ENCODE measurements at regions not wholly inside any gene's neighbourhood (a gene's known extent, or its start where the extent isn't known, plus 50 kb on each side); places are given as distances from the start of the nearest gene placed in this dataset.

DNA sequence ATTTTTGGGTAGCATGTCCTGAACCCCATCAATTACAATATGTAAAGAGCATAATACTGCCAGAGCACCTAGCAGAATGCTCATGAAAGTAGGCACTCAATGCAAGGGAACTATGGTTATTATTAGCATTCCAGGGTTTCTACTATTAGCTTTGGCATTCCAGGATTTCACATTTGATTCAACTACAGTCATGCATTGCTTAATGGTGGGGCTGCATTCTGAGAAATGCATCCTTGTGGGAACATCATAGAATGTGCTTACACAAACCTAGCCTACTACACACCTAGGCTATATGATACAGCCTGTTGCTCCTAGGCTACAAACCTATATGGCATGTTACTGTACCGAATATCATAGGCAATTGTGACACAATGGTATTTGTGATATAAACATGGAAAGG, 247.8 kb downstream of the CD83 start:
- DNase-seq (ENCODE audit: low spot score) = no peak

DNA sequence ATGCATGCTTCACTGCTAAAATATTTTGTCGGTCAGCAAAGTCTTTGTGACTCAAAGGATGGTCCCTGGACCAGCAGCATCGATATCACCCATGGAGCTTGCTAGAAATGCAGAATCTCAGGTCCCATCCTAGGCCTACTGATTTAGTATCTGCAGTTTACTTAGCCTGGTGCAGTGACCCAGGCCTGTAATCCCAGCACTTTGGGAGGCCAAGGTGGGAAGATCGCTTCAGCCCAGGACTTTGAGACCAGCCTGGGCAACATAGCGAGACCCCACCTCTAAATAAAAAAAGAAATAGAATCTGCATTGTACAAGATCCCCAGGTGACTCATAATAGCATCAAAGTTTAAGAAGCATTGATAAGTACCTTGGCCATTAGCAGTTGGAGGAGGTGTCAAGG, 248.7 kb downstream of the CD83 start:
- DNase-seq (ENCODE audit: low spot score) = no peak

DNA sequence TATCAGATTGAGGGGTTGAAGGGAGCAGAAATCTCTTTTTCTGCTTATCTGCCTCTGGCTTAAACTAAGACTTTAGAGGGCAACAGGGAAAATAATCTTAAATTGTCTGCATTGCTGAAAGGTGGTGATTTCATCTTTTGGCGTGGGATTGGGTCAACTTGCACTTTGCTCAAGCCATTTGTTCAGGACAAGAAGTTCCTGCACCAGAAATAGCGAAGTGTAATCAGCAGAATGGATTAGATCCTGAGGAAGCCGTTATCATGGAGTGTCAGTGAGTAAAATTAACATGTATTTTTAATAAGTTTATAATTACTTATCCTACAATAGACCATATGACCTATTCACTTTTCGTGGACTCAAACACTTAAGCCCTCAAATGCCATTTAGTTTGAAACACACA, 249.3 kb downstream of the CD83 start:
- no peak for DNase-seq (ENCODE audit: low spot score)

DNA sequence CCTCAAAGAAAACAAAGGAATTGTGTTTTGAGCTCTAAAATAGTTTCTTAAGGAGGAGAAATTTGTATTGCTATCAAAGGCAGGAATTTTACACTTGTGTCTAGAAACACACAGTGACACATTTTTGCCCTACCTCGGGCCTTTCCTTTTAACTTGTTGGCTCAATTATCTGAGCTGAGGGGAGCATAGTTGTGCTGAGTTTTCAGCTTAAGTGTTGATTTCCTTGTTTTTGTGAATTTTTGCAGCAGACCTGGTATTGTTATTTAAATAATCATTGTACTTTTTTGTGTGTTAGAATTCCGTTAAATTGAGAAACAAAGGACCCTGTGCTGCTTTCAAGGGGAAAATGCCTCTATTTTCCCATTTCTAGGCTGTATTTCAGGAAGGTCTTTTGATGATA, 249.7 kb downstream of the CD83 start:
- DNase-seq (ENCODE audit: low spot score) = no peak

DNA sequence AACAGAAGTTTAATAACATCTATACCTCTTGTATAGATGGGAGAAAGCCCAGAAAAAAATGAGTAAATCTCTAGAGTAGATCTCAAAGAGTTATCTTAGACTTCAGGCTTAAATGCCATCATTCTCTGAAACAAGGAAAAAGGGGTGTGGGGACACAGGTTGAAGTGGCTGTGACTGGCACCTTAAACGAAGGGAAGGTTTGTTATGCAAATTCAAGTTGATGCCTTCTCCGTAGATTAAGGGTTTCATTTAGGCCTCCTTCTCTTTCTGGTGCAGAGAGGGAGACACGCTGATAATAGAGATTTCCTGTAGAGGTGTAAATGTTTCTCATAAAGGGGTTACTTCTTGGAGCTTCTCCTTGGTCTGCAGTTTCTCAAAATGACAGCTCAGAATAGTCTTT, 252.1 kb downstream of the CD83 start:
- DNase-seq (ENCODE audit: low spot score) = no peak

DNA sequence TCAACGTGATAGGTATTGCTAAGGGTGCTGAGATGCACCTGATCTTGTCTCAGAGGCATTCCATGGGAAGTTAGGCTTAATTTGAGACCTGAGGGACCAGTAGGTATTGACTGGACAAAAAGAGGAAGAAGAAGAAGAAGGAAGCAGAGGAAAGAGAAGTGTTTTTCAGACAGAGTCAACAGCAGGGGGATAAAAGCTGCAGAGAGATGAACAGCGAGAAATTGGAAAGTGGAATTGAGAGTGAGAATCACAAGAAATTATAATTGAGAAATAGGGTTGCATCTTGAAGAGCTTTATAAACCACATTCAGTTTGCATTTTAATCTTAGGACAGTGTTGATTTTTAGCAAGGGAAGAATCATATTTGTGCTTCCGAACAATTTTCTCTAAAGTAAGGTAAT, 254.0 kb downstream of the CD83 start:
- no peak for DNase-seq (ENCODE audit: low spot score)

DNA sequence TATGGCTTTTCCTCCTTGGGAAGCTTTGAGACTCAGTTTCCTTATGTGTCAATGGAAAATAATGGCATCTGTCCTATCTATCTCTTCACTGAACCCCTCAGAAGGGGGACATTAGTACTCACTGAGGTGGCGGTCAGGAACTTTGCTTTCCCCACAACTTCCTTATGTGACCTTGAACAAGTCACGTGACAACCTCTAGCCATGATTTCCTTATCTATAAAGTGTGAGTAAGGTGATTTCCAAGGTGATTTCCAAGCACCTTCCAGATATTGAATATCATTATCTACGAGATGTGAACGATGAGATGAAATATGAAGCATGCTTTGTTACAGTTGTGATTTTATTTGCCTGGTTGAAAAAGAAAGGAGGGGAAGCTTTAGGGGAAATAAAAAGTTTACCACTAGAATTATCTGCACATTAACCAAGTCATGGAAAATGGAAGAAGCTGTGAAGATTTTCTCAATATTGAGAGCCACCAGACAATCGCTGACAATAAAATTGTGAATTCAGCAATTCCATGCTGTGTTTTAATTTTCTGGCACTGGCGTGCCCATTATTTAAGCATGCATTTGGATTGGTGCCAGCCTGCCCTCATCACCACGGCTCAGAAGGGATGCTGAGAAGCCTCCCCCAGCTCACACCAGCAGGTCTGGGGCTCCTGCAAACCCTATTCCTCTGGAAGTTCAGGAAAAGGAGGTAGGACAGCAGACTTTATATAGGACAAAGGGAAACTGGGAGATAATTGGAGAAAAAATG, 255.3 kb downstream of the CD83 start:
- no peak for DNase-seq (ENCODE audit: low spot score)

DNA sequence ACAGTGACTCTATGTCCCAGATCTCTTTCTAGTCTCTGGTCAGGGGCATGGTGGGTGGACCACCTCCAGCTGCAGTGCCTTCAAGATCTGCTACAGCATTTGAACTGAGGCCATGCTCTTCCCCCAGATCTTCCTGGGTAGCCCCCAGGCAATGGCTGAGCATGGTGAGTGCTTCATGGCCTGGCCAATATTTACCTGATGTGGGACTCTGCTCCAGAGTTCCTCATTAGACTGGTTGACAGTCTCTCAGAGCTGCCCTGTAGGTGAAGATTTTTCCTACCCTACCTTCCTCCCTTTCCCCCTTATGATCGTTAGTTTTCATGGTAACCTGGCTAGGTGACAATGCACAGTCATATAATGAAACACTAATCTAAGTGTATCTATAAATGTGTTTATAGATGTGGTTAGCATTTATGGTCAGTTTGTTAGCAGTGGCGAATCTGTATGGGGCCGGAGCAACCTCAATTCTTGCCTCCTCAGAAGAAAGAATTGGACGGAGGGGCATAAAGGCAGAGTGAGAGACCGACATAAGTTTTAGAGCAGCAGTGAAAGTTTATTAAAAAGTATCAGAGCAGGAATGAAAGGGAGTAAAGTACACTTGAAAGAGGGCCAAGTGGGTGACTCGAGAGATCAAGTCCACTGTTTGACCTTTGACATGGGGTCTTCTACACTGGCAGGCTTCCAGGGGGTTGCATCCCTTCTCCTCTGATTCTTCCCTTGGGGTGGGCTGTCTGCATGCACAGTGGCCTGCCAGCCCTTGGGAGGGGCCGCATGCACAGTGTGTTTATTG, 256.3 kb downstream of the CD83 start:
- no peak for DNase-seq (ENCODE audit: low spot score)

DNA sequence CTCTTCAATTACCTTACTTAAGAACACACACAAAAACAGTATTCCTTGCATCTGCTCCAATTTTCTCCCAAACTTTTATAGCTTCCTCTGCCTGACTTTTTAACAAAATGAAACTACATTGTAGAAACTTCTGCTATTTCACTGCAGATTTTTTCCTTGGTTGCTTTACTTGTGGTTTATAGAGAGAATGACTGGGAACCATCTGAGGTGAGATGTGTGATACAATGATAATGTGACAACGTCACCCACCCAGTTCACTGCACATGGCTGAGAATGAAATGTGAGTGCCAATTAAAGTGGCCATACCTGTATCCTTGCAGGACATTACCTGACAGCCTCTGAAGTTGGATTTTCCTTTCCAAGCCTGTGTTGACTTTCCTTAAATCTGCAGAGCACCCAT, 258.4 kb downstream of the CD83 start:
- no peak for DNase-seq (ENCODE audit: low spot score)

DNA sequence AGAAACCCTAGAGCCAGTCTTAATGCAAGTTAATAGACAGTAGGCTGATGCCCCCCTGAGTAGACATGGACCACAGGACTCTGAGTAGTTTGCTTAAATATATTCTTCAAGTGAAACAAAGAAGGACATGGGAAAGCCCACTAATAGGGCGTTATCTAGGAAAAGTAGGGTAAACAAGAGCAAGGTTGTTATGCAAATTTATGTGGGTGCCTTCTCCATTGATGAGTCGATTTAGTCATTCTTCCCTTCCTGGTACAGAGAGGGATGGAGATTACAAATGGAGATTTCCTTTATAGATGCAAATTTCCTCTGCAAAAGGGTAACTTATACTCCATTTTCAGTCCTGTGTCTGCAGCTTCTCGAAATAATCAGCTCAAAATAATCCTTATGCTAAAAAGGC, 262.0 kb downstream of the CD83 start:
- DNase-seq (ENCODE audit: low spot score) = no peak

DNA sequence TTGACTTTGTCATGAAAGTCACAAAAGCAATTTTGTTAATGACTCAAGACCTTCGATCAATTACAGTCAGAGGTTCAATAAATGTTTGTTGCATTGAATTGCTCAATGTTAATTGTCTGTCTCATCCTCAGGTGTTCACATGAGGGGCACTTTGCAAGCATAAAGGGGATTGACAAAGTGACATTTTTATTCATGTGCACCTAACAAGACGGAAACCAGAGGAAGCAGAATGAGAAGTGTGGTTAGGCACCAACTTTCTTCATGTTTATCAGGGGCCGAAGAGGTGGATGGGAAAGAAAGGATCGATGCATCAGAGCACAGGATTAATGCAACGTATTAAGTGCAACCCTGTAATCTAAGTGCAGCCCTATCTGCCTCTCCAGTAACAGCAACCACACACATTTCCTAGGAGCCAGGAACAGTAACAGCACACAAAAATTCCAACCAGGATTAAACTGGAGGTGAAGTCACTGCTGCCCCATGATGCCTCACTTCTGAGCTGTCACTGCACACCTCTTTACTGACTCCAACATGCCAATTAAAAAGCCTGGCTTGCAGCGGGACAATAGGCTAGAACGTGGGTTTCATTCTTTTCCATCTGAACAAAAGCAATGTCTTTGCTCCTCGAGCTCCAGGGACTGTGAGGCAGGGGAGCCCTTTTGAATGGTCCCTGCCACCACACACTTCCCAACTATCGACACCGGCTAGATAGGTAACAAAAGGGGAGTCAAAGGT, 262.7 kb downstream of the CD83 start:
- DNase-seq (ENCODE audit: low spot score) = no peak

DNA sequence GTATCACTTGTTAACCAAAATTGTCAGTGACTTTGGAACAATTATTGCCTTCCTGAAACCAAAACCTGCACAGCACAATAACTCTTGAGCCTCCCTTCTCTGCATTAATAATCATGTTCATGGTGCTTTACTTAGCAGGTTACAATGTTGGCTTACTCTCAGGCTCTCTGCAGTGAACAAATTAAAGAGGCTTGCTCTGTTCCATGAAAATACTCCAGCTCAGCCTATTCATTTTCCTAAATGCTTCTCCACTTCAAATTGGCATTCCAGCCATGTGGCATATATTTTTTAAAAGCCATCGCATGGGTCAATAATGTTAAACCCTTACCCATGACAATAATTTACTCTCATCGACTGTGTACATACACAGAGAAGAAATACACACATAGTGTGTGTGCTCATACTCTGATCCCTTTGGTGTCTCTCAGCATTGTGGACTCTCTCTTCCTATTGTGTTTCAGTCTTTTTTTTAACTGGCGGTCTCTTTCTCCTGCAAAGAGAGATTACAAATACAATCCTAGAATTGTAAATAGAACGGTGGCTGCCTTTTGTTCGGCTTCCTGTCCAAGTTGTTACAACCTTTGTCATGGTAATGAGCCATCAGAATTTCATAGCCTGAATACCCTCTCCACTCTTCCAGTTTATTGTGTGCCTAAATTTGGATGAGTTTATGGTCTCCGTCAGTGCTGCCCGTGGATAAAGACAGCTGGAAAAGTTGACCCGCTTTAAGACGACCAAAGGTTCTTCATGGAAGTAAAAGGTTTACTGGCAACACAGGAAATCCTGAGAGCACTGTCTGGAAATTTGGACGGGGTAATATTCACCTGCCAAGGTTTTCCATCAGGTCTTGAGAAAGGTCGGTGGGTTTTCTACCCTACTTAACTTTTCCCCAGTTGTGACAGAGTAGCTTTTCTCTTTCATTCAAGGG, 263.6 kb downstream of the CD83 start:
- no peak for DNase-seq (ENCODE audit: low spot score)

DNA sequence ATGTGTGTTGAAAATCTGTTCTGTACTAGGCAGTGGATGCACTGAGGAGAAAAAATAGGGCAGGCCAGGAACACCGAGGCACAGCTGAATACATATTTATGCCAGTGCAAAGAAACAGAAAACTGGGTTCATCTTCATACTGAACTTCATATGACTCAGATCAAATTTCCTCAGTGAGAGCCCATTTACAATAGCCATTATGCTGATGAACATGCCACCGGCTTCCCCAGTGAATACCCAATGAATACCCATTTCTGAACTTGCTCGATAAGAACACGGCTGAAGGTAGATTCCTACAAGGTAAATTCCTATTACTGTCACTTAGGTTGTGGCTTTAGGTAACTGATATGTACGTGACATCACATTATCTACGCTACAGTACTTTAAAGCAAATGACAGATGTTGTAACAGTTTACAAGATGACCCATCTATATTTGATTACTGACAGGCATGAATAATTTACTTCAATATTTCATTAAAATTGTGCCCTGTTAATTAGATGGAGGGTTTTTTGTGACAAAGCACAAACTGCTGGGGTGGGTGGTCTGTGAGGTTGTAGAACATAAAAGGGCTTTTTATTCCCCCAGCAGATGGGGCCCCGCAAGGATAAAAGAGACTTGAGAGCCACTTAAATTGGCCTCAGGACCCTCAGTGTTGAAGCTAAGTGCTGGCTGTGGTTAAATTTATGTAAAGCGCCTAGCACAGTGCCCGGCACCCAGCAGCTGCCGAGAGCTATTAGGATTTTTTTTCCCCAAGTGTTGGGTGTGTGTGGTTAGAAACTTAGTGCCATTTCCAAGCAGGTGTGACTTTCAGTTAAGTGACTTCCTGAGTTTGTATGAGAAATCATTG, 264.5 kb downstream of the CD83 start:
- no peak for DNase-seq (ENCODE audit: low spot score)

DNA sequence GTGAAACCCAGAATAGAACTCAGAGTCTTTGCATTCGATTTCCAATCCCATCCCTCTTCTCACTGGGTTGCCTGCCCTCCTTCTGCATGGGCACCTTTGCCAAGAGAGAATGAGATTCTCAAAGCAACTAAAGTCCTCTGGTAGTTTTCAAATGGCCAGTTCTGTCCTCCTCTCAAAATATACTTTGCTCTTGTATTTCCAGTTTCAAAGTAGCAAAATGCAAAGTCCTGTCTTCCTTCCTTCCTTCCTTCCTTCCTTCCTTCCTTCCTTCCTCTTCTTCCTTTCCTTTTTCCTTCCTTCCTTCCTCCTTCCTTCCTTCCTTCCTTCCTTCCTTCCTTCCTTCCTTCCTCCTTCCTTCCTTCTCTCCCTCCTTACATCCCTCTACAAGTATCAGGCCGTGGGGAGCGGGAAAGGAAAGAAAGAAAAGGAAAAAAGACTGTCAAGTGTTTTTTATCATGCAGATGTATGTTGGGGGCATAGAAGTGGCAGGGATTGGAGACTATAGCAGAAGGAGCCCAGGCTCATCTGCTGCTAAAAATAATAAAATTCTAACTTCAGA, 265.2 kb downstream of the CD83 start:
- no peak for DNase-seq (ENCODE audit: low spot score)

DNA sequence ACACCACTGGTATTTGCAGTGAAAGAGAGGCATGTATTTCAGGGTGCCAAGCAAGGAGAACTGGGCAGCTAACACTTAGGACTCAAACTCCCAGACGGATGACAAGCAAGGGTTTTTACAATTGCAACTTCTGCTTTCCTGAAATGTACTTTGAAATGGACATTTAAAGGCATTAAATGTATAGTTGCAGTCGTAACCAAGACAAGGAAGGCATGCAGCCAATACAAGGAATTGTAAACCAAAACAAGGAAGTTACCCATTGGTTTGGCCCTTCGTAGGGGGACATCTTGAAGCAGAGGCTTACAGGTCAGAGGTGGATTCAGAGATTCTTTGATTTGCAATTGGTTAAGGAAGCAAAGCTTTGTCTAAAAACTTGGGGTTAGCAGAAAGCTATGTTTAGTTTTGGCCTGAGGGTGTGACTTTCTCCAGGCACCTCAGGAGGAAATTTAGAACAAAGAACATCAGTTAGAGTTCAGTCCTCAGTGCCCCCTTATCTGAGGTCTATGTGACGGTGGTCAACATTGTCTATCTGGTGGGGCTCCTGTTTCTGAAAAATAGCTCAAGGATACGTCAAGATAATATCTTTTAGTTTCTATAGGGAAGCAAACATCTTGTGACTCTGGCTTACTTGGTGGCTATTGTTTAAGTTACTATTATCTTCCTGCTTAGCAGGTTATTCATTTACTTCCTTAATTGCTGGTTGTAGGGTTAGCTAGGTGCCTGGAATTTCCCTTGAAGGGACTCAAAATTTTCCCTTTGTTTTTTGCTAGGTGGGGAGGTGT, 266.0 kb downstream of the CD83 start:
- DNase-seq (ENCODE audit: low spot score) = no peak

DNA sequence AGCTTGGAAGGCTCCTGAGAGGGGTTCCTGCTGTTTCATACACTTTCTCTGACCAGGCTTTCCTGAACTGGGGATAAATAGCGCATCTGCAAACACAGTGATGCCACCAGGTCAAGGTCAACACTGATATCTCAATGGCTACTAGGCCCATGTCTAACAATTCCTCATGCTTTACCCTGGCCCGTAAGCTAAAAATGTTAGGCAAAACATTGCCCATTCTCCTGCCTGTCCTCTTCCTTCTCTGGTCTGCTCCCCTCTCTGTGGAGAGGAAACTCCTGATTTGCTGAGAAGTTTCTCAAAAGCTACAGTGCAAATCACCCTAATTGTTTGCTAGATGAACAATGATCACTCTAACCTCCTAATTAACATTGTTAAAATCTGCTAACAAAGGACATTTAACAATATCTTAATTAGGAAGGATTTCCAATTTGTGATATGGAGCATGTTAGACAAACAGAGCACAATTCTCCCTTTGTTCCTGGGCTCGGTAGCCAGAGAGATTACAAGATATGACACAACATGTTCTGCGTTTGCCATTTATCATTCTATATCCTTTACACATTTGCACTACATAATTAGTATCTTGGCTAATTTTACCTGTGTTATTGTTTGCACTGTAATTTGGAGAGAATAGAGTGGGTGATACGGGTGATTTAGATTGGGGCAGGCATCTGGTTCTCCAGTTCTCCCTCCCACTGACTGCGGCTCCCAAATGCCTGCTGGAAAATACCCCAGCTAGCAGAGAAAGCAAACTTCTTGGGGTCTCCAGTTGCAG, 266.8 kb downstream of the CD83 start:
- DNase-seq (ENCODE audit: low spot score) = no peak

DNA sequence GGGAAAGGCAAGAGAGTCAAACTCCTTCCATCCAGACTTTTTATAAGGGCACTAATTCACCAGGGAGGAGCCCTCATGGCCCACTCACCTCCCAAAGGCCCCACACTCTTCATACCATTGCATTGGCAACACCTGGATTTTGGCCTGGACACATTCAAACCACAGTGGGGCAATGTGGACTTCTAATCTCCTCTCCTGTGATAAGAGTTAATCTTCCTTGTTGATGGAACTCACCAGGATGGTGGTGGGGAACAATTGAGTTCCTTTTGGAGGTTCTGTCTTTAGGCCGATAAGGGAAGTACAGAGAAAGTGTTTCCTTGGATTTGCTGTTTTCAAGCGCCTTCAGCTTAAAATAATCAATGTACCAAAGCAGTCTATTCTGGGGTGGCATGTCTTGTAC, 268.7 kb downstream of the CD83 start:
- no peak for DNase-seq (ENCODE audit: low spot score)

DNA sequence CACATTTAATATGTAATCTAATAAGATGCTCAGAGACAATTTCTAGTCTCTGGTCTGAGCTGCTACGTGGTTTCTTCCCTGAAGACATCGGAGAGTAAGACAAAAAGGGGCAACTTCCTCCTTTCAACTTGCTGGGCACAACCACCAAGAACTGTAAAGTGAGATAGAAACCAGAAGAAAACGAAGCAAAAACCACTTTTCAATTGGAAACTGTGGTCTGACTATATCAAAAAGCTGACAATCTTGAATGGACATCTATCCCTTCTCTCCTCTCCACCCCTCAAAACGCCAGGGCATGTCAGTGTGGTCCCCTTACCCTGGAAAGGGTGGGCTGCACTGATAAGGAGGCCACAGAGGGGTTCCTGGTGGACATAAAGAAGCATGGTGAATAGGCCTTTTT, 269.1 kb downstream of the CD83 start:
- DNase-seq (ENCODE audit: low spot score) = no peak

DNA sequence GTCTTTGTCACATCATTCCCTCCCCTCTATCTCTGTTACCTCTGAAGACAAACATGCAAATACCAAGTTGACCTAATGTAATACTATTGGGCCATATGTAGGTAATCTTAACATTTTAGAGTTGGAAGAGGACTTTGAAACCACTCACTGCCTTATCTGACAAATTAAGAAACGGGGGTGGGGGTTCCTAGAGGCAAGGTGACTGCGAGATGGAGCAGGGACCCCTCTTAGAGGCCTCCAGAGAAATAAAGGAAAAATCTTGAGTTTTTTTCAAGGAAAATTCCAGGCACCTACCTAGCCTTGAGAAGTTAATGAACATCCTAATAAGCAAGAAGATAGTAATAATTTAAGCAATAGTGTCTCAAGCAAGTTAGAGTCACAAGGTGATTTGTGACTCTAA, 270.8 kb downstream of the CD83 start:
- DNase-seq (ENCODE audit: low spot score) = no peak

All from putamen (tissue), 1 donor.